HG03139 (cell line): ENCODE measurements at regions not wholly inside any gene's neighbourhood (a gene's known extent, or its start where the extent isn't known, plus 50 kb on each side); places are given as distances from the start of the nearest gene placed in this dataset.
"Not testable (repeated sequence)": the region's sequence is repeated elsewhere in the genome, so short reads cannot be mapped to it uniquely, and the experiment has no call there.

Source experiments
- ATAC-seq: cut with Tn5 transposase; IDR thresholded peaks from one replicate; pipeline ENCODE4 v1.9.1; 2021; ENCODE audit not compliant: unreplicated experiment

DNA sequence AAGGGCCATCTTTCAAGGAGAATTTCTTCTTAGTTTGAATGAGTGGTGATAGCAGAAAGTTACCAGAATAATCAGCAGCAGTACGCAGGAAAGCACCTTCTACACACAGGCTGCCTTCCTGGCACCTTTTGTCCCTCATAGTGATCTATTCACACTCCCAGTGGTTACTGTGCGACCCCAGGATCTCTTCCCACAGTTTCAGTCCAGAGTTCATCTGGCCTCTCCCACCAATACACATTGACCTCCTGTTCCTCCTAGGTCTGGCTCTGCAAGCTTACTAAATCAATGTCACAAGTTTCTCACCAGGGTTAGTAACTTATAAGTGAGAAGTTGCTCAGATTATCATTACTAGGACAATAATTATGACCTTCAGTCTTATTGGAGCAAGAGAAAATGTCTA lies 99.1 kb upstream of the PIK3R1 start:
- no peak for ATAC-seq

- ATAC-seq = no peak
Observed at GRCh38 chr5:68115584-68115983, 100.0 kb upstream of the PIK3R1 start.

GRCh38 chr5:68114378-68115040 lies 101.0 kb upstream of the PIK3R1 start:
- ATAC-seq = no peak

- no peak for ATAC-seq
Observed at GRCh38 chr5:68112658-68113057, 102.9 kb upstream of the PIK3R1 start.

GRCh38 chr5:68110894-68111293 lies 104.7 kb upstream of the PIK3R1 start:
- ATAC-seq = no peak

DNA sequence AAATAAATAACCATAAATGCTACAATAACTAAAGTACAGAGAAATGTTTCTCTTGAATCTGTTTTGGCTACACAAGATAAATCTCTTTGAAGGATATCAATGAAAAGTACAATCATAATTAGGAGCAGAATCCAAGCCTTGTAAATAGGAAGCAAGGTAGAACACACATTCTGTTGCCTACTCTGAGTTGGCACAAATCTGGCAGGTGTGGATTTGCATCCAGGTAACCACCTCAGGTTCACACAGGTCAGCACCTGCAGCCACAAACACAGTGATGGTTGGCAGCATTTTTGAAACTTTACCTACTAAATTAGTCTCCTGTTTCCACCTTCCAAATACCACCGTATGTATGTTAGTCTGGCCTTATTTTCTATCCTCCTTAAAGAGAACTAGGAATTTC lies 105.3 kb upstream of the PIK3R1 start:
- no peak for ATAC-seq

- ATAC-seq = not testable (repeated sequence)
Observed at GRCh38 chr5:68104217-68104616, 111.3 kb upstream of the PIK3R1 start.

DNA sequence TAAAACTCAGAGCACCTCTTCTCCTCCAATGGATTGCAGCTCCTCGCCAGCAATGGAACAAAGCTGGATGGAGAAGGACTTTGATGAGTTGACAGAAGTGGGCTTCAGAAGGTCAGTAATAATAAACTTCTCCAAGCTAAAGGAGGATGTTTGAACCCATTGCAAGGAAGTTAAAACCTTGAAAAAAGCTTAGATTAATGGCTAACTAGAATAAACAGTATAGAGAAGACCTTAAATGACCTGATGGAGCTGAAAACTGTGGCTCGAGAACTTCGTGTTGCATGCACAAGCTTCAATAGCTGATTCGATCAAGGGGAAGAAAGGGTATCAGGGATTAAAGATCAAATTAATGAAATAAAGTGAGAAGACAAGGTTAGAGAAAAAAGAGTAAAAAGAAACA lies 112.3 kb upstream of the PIK3R1 start:
- not testable (repeated sequence) for ATAC-seq

- no peak for ATAC-seq
Observed at GRCh38 chr5:68099327-68099726, 116.2 kb upstream of the PIK3R1 start.

- no peak for ATAC-seq
Observed at GRCh38 chr5:68093455-68094159, 121.9 kb upstream of the PIK3R1 start.

- ATAC-seq = no peak
Observed at GRCh38 chr5:68088302-68088701, 127.3 kb upstream of the PIK3R1 start.

DNA sequence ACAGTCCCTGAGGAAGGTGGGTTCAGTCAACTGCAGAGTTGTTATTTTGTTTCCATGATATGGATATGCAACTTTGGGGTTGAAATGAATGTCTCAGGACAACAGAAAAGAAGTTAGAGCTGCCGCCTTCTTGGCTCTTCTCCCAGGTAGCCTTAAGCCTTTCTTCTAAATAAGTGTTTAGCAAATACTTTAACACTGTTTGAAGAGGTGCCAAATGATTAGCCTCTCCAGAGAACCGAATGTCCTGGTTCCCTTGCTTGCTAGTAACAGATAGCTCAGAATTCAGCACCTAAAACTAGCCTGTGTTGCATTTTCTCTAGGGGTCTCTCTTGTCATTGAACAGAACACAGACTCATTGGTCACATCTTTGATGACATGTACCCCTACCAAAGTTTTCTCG lies 127.7 kb upstream of the PIK3R1 start:
- ATAC-seq = no peak

DNA sequence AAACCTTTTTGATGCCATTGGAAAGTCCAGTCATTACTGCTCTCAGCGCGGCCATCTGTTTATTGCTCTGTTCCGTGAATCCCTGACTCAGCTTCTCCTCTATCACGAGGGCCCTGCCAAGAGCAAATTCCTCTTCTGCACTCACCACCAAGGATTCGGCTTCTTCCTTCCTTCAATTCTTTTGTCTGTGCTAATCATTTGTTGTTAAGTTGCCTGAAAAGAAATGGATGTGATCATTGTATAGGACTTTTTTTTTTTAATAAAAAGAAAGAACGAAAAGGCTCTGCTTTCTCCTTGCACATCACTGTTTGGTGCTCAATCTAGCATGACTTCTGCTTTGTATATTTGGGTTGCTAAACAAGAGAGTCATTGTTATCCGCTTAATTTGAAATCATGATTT lies 128.7 kb upstream of the PIK3R1 start:
- ATAC-seq = no peak

DNA sequence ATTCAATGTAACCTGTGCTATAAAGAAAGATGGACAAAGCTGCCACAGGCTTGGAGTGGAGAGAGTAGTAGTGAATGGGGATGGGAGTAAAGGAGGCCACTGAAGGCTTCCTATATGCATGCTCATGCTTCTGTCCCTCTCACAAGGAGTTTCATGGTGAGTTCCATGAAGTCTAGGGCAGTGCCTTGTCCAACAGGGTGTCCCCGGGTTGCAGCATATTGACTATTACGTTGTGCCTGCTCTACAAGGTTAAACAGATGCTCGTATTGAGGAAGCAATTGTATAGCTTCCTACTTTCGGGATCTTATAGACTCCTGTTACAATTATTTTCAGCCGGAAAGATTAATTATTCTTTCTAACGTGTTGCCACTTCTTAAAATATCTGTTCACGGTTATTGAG lies 129.1 kb upstream of the PIK3R1 start:
- no peak for ATAC-seq

DNA sequence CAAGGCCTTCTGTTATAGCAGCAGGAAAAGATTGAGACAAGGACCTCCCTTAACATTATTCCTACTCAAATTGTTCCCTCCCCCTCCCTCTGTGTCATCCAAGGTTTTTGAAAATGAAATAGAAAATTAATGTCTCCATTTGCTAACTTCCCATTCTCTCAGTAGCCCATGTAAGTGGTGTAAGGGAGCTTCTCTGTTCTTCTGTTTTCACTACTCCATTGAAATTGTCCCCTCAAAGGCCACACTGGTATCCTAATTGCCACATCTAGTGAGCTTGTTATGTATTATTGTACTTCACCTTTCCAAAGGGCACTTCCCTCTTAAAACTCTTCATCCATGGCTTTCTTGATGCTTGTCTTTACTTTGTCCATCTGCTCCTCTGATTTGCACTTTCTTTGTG lies 131.2 kb upstream of the PIK3R1 start:
- no peak for ATAC-seq

GRCh38 chr5:68080282-68081050 lies 135.1 kb upstream of the PIK3R1 start:
- ATAC-seq = no peak

- no peak for ATAC-seq
Observed at GRCh38 chr5:68077349-68077894, 138.1 kb upstream of the PIK3R1 start.

- no peak for ATAC-seq
Observed at GRCh38 chr5:68074633-68075032, 140.9 kb upstream of the PIK3R1 start.

- no peak for ATAC-seq
Observed at GRCh38 chr5:68074048-68074632, 141.4 kb upstream of the PIK3R1 start.

GRCh38 chr5:68071736-68072135 lies 143.8 kb upstream of the PIK3R1 start:
- ATAC-seq = no peak

DNA sequence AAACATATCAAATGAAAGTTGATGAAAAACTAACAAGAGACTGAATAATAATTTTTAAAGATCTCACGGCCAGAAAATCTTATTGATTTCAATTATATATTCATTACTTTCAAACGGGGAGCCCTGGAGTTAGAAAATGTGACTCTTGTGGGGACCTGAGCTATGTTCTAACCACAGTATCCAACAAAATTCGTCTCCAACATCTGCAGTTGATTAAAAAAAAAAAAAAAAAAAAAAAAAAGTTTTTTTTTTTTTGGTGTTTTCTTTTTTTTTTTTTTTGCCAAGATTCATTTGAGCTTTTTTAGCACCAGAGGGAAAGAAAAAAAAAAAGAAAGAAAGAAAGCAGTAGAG lies 144.3 kb upstream of the PIK3R1 start:
- no peak for ATAC-seq
